Ramos (cell line): ENCODE measurements at regions not wholly inside any gene's neighbourhood (a gene's known extent, or its start where the extent isn't known, plus 50 kb on each side); places are given as distances from the start of the nearest gene placed in this dataset.

Experiments
- in situ Hi-C: fragments of 300-500 bp; cut with MboI; formaldehyde crosslinking; loops from one replicate; pipeline ENCODE4 v1.14.3; 2022; ENCODE audit warnings: low sequenced_read_pairs; ENCODE audit not compliant: unreplicated experiment

- in situ Hi-C loops, result no loop called here
Measured at GRCh38 chr11:28619846-28620540, 511.8 kb downstream of the METTL15 start.

DNA sequence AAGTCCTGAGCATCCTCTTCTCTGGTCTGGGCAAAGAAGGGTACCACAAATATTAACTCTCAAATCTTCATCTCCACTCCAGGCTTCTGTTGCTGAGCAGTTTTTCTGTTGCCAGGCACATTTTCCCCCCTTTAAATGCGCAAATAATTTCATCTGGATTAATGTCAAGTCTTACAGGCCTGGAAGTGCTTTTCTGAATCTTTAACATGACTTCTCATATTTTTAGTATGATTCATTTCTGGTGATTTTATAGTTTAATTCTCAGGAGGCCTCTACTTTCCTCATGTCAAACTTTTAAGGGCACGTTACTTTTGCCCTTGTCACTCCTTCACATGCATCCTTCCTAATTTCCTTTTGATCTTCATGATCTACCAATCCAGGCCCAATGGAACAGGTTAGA, 510.2 kb downstream of the METTL15 start:
- in situ Hi-C loops, result no loop called here

GRCh38 chr11:28616160-28616965, 508.2 kb downstream of the METTL15 start:
- in situ Hi-C loops, result no loop called here

DNA sequence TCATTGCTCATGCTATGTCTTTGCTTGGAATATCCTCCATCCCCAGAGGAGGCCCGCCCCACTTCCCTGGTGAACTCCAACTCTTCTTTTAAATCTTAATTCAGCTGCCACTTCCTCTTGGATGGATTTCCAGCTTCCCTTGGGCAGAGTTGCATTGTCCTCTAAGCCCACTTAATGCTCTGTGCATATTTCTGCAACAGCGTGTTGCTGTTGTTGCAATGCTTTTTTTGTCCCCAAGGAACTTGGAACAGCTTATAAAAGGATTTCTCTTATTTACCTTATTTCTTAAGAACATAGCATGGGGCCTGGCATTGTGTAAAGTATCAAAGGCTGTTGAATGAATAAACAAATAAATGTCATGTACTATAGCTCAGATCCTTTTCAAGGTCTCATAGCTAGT, 507.4 kb downstream of the METTL15 start:
- in situ Hi-C loops, result no loop called here

GRCh38 chr11:28606930-28607329, 498.7 kb downstream of the METTL15 start:
- in situ Hi-C loops, result no loop called here

GRCh38 chr11:28599656-28600055, 491.5 kb downstream of the METTL15 start:
- in situ Hi-C loops, result no loop called here

- in situ Hi-C loops, result no loop called here
Measured at GRCh38 chr11:28598531-28598930, 490.3 kb downstream of the METTL15 start.

- in situ Hi-C loops, result no loop called here
Measured at GRCh38 chr11:28596816-28597215, 488.6 kb downstream of the METTL15 start.

GRCh38 chr11:28592141-28592540, 484.0 kb downstream of the METTL15 start:
- in situ Hi-C loops, result no loop called here

- in situ Hi-C loops, result no loop called here
Measured at GRCh38 chr11:28584992-28585391, 476.8 kb downstream of the METTL15 start.

DNA sequence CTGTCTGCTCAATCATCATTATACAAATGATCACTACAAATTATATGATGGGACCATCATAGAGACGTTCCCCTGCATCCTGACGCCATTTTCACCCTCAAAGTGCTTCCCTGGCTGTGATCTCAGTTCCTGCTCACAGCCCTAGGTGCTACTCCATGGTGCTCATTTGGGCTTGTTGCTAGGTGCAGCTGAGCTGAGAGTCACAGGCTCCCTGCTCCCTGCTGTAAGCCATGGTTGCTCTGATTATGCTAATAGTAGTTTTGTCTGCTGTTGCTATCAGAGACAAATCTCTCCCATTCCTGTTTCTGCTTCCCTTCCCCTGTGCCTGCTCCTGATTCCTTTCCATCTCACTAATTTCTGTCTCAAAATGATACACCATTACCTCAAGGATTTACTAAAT, 474.3 kb downstream of the METTL15 start:
- in situ Hi-C loops, result no loop called here

GRCh38 chr11:28581286-28582242, 473.4 kb downstream of the METTL15 start:
- in situ Hi-C loops, result no loop called here

GRCh38 chr11:28571371-28571770, 463.2 kb downstream of the METTL15 start:
- in situ Hi-C loops, result loop anchor here (25.0 kb wide), 1 partner anchor 109 kb away; no protein-coding TSS in a partner anchor

GRCh38 chr11:28569106-28569505, 460.9 kb downstream of the METTL15 start:
- in situ Hi-C loops, result loop anchor here (25.0 kb wide), 1 partner anchor 107 kb away; no protein-coding TSS in a partner anchor

- in situ Hi-C loops, result loop anchor here (25.0 kb wide), 1 partner anchor 104 kb away; no protein-coding TSS in a partner anchor
Measured at GRCh38 chr11:28566339-28567089, 458.3 kb downstream of the METTL15 start.

DNA sequence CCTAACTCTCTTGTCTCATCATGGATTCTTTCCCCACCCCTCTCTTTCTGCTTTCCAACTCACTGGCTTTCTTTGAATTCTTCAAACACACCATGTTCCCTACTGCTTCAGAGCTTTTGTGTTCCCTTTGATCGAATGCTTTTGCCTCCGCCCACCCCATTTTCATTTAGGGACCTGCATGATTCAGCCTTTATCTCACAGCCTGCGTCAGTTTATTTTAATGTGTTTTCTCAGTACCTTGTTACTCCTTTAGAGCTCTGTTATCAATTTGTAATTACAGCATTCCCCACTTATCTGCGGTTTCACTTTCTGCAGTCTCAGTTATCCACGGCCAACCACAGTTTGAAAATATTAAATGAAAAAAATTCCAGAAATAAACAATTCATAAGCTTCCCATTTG, 451.3 kb downstream of the METTL15 start:
- in situ Hi-C loops, result loop anchor here (25.0 kb wide), 1 partner anchor 97 kb away; no protein-coding TSS in a partner anchor

GRCh38 chr11:28547321-28547741, 439.1 kb downstream of the METTL15 start:
- in situ Hi-C loops, result loop anchor here (25.0 kb wide), 1 partner anchor 860 kb away; no protein-coding TSS in a partner anchor

DNA sequence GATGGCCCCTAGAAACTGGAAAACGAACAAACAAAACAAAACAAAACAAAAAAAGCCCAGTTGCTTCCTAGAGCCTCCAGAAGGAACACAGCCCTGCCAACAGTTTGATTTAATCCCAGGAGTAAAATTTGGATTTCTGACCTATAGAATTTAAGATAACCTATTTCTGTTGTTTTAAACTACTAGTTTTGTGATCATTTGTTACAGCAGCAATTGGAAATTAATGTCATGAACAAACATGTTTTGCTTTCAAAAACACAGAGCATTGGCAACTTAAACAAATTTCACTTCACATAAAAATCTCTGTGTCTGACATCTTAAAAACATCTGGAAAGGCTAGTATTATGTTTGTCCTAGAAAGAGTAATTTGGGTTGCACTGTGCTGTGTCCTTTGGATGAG, 437.3 kb downstream of the METTL15 start:
- in situ Hi-C loops, result loop anchor here (25.0 kb wide), 1 partner anchor 858 kb away; no protein-coding TSS in a partner anchor

DNA sequence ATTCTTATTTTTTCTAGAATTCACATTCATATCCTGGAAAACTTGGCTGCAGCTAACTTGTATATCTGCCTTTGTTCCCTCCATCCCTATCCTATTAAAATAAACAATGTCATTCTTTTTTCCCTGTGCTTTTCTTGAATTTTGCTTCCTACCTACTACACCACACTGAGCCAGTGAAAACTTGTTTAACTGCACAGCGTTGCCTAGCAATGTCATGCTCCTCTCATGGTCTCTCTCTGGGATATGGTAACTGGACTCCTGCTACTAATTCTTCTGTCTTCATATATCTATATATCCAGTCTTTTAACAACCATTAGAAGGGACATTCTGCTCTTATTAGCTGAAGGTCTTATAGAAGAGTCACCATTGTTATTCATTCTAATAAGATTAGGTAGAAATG, 434.4 kb downstream of the METTL15 start:
- in situ Hi-C loops, result loop anchor here (25.0 kb wide), 1 partner anchor 855 kb away; no protein-coding TSS in a partner anchor
